ENCODE measurements at regions not wholly inside any gene's neighbourhood (a gene's known extent, or its start where the extent isn't known, plus 50 kb on each side); places are given as distances from the start of the nearest gene placed in this dataset.
"Not testable (repeated sequence)": the region's sequence is repeated elsewhere in the genome, so short reads cannot be mapped to it uniquely, and the experiment has no call there.

- no peak for TF ChIP-seq POLR2AphosphoS5 (IDR thresholded peaks at IDR 0.05)
- no peak for TF ChIP-seq CTCF (IDR thresholded peaks at IDR 0.05)
- no peak for TF ChIP-seq POLR2A (IDR thresholded peaks at IDR 0.05)
- no peak for TF ChIP-seq EP300 (IDR thresholded peaks at IDR 0.05)
- no peak for DNase-seq
- 54 to 62% methylated on average over 3 of the region's 3 CpGs for WGBS, 2 donors
- Histone ChIP-seq H3K4me1 (no peaks in the 10 kb centered on the region), H3K27me3 (no peaks in the 10 kb centered on the region), H3K9me3 (no peaks in the 10 kb centered on the region), H3K27ac (no peak overlapping the region), H3K4me3 (no peak overlapping the region), H3K36me3 (no peaks in the 10 kb centered on the region)
- intact Hi-C loops (cut with DNase I): no loop called here
These were observed 188.1 kb upstream of the MYO3A start for GRCh38 chr10:25745976-25746375.

- 43 to 50% methylated on average over 2 of the region's 2 CpGs for WGBS, 2 donors
- H3K9me3 ChIP-seq: no peaks in the 10 kb centered on the region
- DNase-seq: no peak
- H3K4me3 ChIP-seq: no peak overlapping the region
- H3K4me1 ChIP-seq: no peaks in the 10 kb centered on the region
- intact Hi-C loops (cut with DNase I): no loop called here
- H3K27me3 ChIP-seq: no peaks in the 10 kb centered on the region
- TF ChIP-seq CTCF (IDR thresholded peaks at IDR 0.05) (no peak), POLR2A (IDR thresholded peaks at IDR 0.05) (no peak)
- H3K36me3 ChIP-seq: no peaks in the 10 kb centered on the region
- no peak overlapping the region for H3K27ac ChIP-seq
These were observed 186.9 kb upstream of the MYO3A start for GRCh38 chr10:25747084-25747483.

DNA sequence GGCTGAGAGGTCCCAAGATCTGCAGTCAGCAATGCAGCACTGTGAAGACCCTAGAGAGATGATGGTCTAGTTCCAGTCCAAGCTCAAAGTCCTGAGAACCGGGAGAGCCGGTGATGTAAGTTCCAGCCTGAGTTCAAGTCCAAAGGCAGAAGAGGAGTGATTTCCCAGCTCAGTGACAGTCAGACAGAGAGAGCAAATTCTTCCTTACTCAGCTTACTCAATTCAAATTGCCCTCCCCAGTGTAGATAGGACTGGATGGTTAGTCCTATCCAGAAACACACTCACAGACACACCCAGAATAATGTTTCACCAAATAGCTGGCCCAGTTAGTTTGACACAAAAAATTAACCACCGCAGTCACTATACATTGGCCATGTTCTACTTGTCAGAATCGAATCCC, 185.5 kb upstream of the MYO3A start:
- intact Hi-C loops (cut with DNase I): no loop called here
- no peak for DNase-seq
- no peak overlapping the region for H3K27ac ChIP-seq
- 87% methylated on average over 4 of the region's 4 CpGs for WGBS, 2 donors
- H3K4me3 ChIP-seq: no peak overlapping the region
- no peaks in the 10 kb centered on the region for H3K4me1 ChIP-seq
- TF ChIP-seq POLR2A (IDR thresholded peaks at IDR 0.05) (no peak), POLR2AphosphoS5 (IDR thresholded peaks at IDR 0.05) (no peak), EP300 (IDR thresholded peaks at IDR 0.05) (no peak), CTCF (IDR thresholded peaks at IDR 0.05) (no peak)
- no peaks in the 10 kb centered on the region for H3K36me3 ChIP-seq
- H3K9me3 ChIP-seq: no peaks in the 10 kb centered on the region
- no peaks in the 10 kb centered on the region for H3K27me3 ChIP-seq

- H3K4me3 ChIP-seq: no peak overlapping the region
- TF ChIP-seq POLR2AphosphoS5 (IDR thresholded peaks at IDR 0.05) (no peak), EP300 (IDR thresholded peaks at IDR 0.05) (no peak), POLR2A (IDR thresholded peaks at IDR 0.05) (no peak), CTCF (IDR thresholded peaks at IDR 0.05) (no peak)
- no peaks in the 10 kb centered on the region for H3K9me3 ChIP-seq
- H3K27ac ChIP-seq: no peak overlapping the region
- no peaks in the 10 kb centered on the region for H3K27me3 ChIP-seq
- DNase-seq: no peak
- no peaks in the 10 kb centered on the region for H3K4me1 ChIP-seq
- H3K36me3 ChIP-seq: no peaks in the 10 kb centered on the region
- intact Hi-C loops (cut with DNase I): no loop called here
- 67 to 69% methylated on average over 2 of the region's 2 CpGs for WGBS, 2 donors
These were observed 180.3 kb upstream of the MYO3A start for GRCh38 chr10:25753776-25754175.

- WGBS, 2 donors: 96 to 97% methylated on average over 24 of the region's 24 CpGs
- H3K4me3 ChIP-seq; H3K9me3 ChIP-seq; H3K36me3 ChIP-seq; DNase-seq; intact Hi-C loops (cut with DNase I); H3K27me3 ChIP-seq; H3K27ac ChIP-seq; H3K4me1 ChIP-seq: not testable (repeated sequence)
These were observed 178.2 kb upstream of the MYO3A start for GRCh38 chr10:25755874-25756273.
